ENCODE measurements at regions not wholly inside any gene's neighbourhood (a gene's known extent, or its start where the extent isn't known, plus 50 kb on each side); places are given as distances from the start of the nearest gene placed in this dataset.

DNA sequence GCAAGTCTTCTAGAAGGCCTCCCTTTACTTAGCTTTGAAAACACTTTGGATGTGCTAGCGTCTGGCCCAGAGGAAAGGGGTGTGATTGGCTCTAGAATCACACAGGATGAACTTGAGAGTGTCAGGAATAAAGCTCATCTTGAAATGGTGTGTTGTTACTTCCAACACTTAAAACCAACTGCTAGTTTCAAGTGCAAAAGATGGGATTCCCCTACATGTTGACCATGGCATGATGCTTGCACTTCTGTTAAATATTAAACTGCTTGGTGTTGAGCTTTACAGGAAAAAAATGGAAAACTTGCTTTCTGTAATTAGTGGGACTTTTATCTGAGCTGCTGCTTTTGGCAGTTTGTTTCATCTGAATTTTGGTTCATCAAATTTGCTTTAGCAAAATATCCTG, 261.1 kb downstream of the MED10 start:
- no peak overlapping the region for H2AK5ac ChIP-seq (ENCODE audit: low read depth, low read length)
- H4K8ac ChIP-seq (ENCODE audit: extremely low read depth, insufficient read depth, low read length): no peak overlapping the region
- H3K27ac ChIP-seq (ENCODE audit: low read depth, low read length): no peak overlapping the region
- H4K5ac ChIP-seq (ENCODE audit: insufficient read length, low read depth, low read length): no peak overlapping the region
- no peaks in the 10 kb centered on the region for H3K79me2 ChIP-seq (ENCODE audit: control insufficient read depth in 1 of 2, insufficient read depth in 2 of 2, low read length in 2 of 2)
- ChIA-PET POLR2A (ENCODE audit: partially characterized antibody) (no interaction called here), CTCF (ENCODE audit: partially characterized antibody) (no interaction called here)
- H3K18ac ChIP-seq (ENCODE audit: extremely low read depth, low read length): no peak overlapping the region
- no peak overlapping the region for H2BK20ac ChIP-seq (ENCODE audit: low read length)
- no peaks in the 10 kb centered on the region for H4K20me1 ChIP-seq (replicated peaks in 1 of 2; ENCODE audit: control insufficient read depth in 1 of 2, insufficient read depth in 2 of 2, low read length in 2 of 2)
- no peak overlapping the region for H3K4me3 ChIP-seq (ENCODE audit: extremely low read depth in 1 of 4, insufficient read depth in 2 of 4, low read depth in 3 of 4, low read length in 4 of 4)
- WGBS, 2 experiments (ENCODE audit: extremely low coverage in 1 of 2, insufficient coverage in 1 of 2, insufficient read length in 1 of 2, insufficient replicate concordance in 2 of 2, low coverage in 1 of 2, low lambda C conversion rate in 2 of 2, missing lambda C conversion rate in 1 of 2): 73% methylated on average over 1 of the region's 1 CpG; no CpG with 5 or more reads in 1 of the 2 experiments
- H3K36me3 ChIP-seq (ENCODE audit: control insufficient read depth in 2 of 4, insufficient read depth in 4 of 4, low read length in 3 of 4): no peaks in the 10 kb centered on the region
- no peak overlapping the region for H3K4ac ChIP-seq (replicated peaks; ENCODE audit: insufficient read length, low read depth, low read length)
- no peak overlapping the region for H4K91ac ChIP-seq (replicated peaks; ENCODE audit: insufficient read length, low read length)
- H3K4me2 ChIP-seq (ENCODE audit: insufficient read depth in 1 of 2, low read depth in 2 of 2, low read length in 2 of 2): no peak overlapping the region
- H2BK120ac ChIP-seq (replicated peaks; ENCODE audit: low read depth, low read length): no peak overlapping the region
- no peak overlapping the region for H2BK12ac ChIP-seq (ENCODE audit: low read depth, low read length)
- H3K14ac ChIP-seq (ENCODE audit: insufficient read length): no peak overlapping the region
- H3K4me1 ChIP-seq (replicated peaks in 1 of 4; ENCODE audit: control insufficient read depth in 3 of 4, insufficient read depth in 4 of 4, low read length in 3 of 4): no peaks in the 10 kb centered on the region
- H3K9me3 ChIP-seq (ENCODE audit: insufficient read depth in 2 of 2, low read depth in 1 of 2, low read length in 1 of 2): no peaks in the 10 kb centered on the region
- H2BK5ac ChIP-seq (ENCODE audit: low read depth, low read length): no peak overlapping the region
- no peak overlapping the region for H2BK15ac ChIP-seq (ENCODE audit: low read length)
- DNase-seq (ENCODE audit: low read depth in 1 of 2, low spot score in 2 of 2) (no peak), FAIRE-seq (no peak)
- H3K23ac ChIP-seq (ENCODE audit: insufficient read length): no peak overlapping the region
- no peak overlapping the region for H3K9ac ChIP-seq (replicated peaks in 1 of 4; ENCODE audit: extremely low read depth in 1 of 4, low read depth in 3 of 4, low read length in 3 of 4)
- no peaks in the 10 kb centered on the region for H3K79me1 ChIP-seq (ENCODE audit: low read depth, low read length)
- peaks cover 0 to 1% (median 0%) of the 10 kb centered on the region in 4 experiments; a peak in 1 of 7 replicates for H3K27me3 ChIP-seq (replicated peaks in 1 of 4; ENCODE audit: control insufficient read depth in 3 of 4, extremely low read depth in 1 of 4, insufficient read depth in 3 of 4, low read length in 3 of 4)
- H2AFZ ChIP-seq (ENCODE audit: low read length): no peak overlapping the region
- no peak overlapping the region for H3K56ac ChIP-seq (replicated peaks; ENCODE audit: insufficient read length, low read depth, low read length)
- H3K23me2 ChIP-seq (ENCODE audit: low read depth, low read length): no peaks in the 10 kb centered on the region; the same call in 1 of the 2 replicates
- TF ChIP-seq, protein P1, sequence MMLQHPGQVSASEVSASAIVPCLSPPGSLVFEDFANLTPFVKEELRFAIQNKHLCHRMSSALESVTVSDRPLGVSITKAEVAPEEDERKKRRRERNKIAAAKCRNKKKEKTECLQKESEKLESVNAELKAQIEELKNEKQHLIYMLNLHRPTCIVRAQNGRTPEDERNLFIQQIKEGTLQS (IDR thresholded peaks at IDR 0.05; ENCODE audit: insufficient read depth, low read depth, low read length): no peak
- TF ChIP-seq GTF2F1 (IDR thresholded peaks at IDR 0.05; ENCODE audit: borderline replicate concordance, low read depth, low read length) (no peak), BRCA1 (IDR thresholded peaks at IDR 0.05; ENCODE audit: low read depth, low read length) (no peak)

All from H1 (cell line).